ENCODE measurements at regions not wholly inside any gene's neighbourhood (a gene's known extent, or its start where the extent isn't known, plus 50 kb on each side); places are given as distances from the start of the nearest gene placed in this dataset.
A peak's percentile ranks its signal among the peaks of the same experiment; 100 is the strongest.

DNA sequence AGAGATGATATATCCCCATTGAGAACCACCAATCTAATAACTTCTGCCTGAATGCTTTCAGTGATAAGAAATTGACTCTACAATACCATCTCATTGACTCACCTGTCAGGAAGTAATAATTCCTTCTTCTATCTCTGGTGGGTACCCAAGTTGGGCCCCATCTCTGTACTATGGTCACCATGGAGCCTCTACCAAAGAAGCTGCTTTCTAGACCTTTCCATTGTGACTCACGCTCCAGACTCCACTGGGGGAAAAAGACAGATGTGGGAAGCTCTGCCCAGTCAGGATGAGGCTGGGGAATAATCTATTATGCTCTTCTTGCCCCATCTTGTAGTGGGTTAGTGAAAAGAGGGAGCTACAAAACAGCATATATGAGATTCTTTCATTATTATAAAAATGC is 100.4 kb downstream of the COPRS start:
- DNase-seq, result no peak
- no peak for TF ChIP-seq POLR2A (IDR thresholded peaks at IDR 0.05)
- no peak for TF ChIP-seq EP300 (IDR thresholded peaks at IDR 0.05; ENCODE audit: low read depth)
- 79 to 100% methylated on average over 1 of the region's 1 CpG for WGBS, 2 donors (ENCODE audit: low coverage in 1 of 2)
- no peaks in the 10 kb centered on the region for H3K36me3 ChIP-seq
- no peak overlapping the region for H3K4me3 ChIP-seq
- H3K9me3 ChIP-seq, result no peaks in the 10 kb centered on the region
- H3K27ac ChIP-seq, result no peak overlapping the region
- H3K27me3 ChIP-seq, result no peaks in the 10 kb centered on the region
- intact Hi-C loops (cut with DNase I; ENCODE audit: low total_unique reads) (no loop called here), in situ Hi-C loops (cut with MboI; ENCODE audit: low pct_ligation_motif_present in 1 of 4, low pct_unique_long_range_greater_than_20kb in 1 of 4, low sequenced_read_pairs in 3 of 4) (no loop called here)
- H3K4me1 ChIP-seq, result peaks cover 0 to 3% (median 0%) of the 10 kb centered on the region in 4 donors

DNA sequence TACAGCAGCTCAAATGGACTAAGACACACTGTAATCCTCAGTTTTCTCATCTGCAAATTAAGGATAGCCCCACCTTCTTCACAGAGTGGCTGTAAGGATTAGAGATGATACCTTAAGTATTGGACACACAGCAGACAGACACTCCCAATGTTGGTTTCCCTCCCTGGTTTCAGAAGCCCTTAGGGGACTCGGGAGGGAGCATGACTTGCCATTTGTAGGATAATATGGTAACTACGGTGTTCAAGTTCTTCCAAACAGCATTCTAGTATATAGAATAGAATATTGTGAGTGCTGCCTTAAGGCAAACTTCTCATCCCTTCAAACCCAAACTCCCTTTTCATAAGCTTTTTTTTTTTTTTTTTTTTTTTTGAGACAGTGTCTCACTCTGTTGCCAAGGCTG is 101.9 kb downstream of the COPRS start:
- intact Hi-C loops (cut with DNase I; ENCODE audit: low total_unique reads) (no loop called here), in situ Hi-C loops (cut with MboI; ENCODE audit: low pct_ligation_motif_present in 1 of 4, low pct_unique_long_range_greater_than_20kb in 1 of 4, low sequenced_read_pairs in 3 of 4) (no loop called here)
- no peaks in the 10 kb centered on the region for H3K36me3 ChIP-seq
- H3K27me3 ChIP-seq, result no peaks in the 10 kb centered on the region
- TF ChIP-seq POLR2AphosphoS5 (IDR thresholded peaks at IDR 0.05), result no peak
- TF ChIP-seq POLR2A (IDR thresholded peaks at IDR 0.05), result no peak
- TF ChIP-seq, protein P1, sequence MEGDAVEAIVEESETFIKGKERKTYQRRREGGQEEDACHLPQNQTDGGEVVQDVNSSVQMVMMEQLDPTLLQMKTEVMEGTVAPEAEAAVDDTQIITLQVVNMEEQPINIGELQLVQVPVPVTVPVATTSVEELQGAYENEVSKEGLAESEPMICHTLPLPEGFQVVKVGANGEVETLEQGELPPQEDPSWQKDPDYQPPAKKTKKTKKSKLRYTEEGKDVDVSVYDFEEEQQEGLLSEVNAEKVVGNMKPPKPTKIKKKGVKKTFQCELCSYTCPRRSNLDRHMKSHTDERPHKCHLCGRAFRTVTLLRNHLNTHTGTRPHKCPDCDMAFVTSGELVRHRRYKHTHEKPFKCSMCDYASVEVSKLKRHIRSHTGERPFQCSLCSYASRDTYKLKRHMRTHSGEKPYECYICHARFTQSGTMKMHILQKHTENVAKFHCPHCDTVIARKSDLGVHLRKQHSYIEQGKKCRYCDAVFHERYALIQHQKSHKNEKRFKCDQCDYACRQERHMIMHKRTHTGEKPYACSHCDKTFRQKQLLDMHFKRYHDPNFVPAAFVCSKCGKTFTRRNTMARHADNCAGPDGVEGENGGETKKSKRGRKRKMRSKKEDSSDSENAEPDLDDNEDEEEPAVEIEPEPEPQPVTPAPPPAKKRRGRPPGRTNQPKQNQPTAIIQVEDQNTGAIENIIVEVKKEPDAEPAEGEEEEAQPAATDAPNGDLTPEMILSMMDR (IDR thresholded peaks at IDR 0.05), result no peak
- no peak for TF ChIP-seq EP300 (IDR thresholded peaks at IDR 0.05; ENCODE audit: low read depth)
- DNase-seq, result no peak
- 96% methylated on average over 2 of the region's 2 CpGs; no CpG with 5 or more reads in 1 of the 2 donors for WGBS, 2 donors (ENCODE audit: low coverage in 1 of 2)
- no peaks in the 10 kb centered on the region for H3K9me3 ChIP-seq
- H3K27ac ChIP-seq, result no peak overlapping the region
- H3K4me3 ChIP-seq, result no peak overlapping the region
- peaks cover 0 to 11% (median 0%) of the 10 kb centered on the region in 4 donors for H3K4me1 ChIP-seq

DNA sequence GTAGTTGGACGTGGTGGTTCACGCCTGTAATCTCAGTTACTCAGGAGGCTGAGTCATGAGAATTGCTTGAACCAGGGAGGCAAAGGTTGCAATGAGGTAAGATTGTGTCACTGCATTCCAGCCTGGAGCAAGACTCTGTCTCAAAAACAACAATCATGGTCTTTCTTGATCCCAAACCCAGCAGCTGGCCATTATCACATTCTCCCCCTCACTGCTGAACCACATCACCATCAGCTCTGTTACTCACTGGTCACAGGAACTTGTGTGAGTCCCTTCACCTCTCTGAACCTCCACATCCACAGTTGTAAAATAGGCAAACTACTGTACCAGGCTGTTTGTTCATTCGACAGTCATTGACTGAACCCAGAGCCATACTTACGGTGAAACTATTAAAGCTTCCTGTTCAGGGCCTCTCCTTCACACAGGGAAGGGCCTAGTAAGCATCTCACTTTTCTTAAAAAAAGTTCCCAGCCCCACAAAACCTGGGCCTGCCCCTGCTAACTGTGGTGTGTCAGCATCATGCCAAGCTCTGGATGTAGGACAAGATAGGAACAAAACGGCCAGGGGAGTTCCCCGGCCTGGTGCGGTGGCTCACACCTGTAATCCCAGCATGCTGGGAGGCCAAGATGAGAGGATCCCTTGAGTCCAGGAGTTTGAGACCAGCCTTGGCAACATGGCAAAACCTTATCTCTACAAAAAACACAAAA is 104.7 kb downstream of the COPRS start:
- Histone ChIP-seq H3K9me3 (no peaks in the 10 kb centered on the region), H3K27ac (peak overlapping the region in 2 of 4 donors; percentile 24 to 37), H3K36me3 (no peaks in the 10 kb centered on the region), H3K4me3 (no peak overlapping the region), H3K4me1 (peaks cover 0 to 11% (median 0%) of the 10 kb centered on the region in 4 donors), H3K27me3 (no peaks in the 10 kb centered on the region)
- in situ Hi-C loops (cut with MboI; ENCODE audit: low pct_ligation_motif_present in 1 of 4, low pct_unique_long_range_greater_than_20kb in 1 of 4, low sequenced_read_pairs in 3 of 4), result no loop called here
- intact Hi-C loops (cut with DNase I; ENCODE audit: low total_unique reads), result no loop called here
- DNase-seq, result no peak
- TF ChIP-seq EP300 (IDR thresholded peaks at IDR 0.05; ENCODE audit: low read depth), result no peak
- TF ChIP-seq, protein P1 (IDR thresholded peaks at IDR 0.05), result no peak
- TF ChIP-seq POLR2AphosphoS5 (IDR thresholded peaks at IDR 0.05), result no peak
- TF ChIP-seq POLR2A (IDR thresholded peaks at IDR 0.05), result no peak
- WGBS, 2 donors (ENCODE audit: low coverage in 1 of 2), result 70% methylated on average over 7 of the region's 7 CpGs; no CpG with 5 or more reads in 1 of the 2 donors

DNA sequence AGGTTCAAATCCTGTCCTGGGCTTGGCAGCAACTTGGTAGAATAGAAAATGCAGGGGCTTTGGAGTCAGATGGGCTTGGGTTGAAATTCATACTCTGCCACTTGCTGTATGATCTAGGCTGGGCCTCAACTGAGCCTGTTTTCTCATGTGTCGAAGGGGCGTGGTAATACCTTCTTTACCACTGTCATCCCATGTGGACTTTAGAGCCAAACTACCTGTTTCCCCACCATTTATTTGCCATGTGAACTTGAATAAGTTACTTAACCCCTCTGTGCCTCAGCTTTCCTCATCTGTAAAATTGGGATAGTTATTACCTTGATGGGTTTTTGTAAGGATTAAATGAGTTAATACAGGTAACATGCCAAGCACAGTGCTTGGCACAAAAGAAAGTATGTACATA is 106.0 kb downstream of the COPRS start:
- H3K4me3 ChIP-seq, result no peak overlapping the region
- peak in 2 of 3 donors; percentile 29 to 56 for TF ChIP-seq POLR2AphosphoS5 (IDR thresholded peaks at IDR 0.05)
- TF ChIP-seq EP300 (IDR thresholded peaks at IDR 0.05; ENCODE audit: low read depth), result no peak
- WGBS, 2 donors (ENCODE audit: low coverage in 1 of 2), result 58% methylated on average over 2 of the region's 2 CpGs; no CpG with 5 or more reads in 1 of the 2 donors
- peaks cover 0 to 11% (median 0%) of the 10 kb centered on the region in 4 donors for H3K4me1 ChIP-seq
- intact Hi-C loops (cut with DNase I; ENCODE audit: low total_unique reads), result no loop called here
- no peaks in the 10 kb centered on the region for H3K9me3 ChIP-seq
- no peaks in the 10 kb centered on the region for H3K27me3 ChIP-seq
- in situ Hi-C loops (cut with MboI; ENCODE audit: low pct_ligation_motif_present in 1 of 4, low pct_unique_long_range_greater_than_20kb in 1 of 4, low sequenced_read_pairs in 3 of 4), result no loop called here
- H3K36me3 ChIP-seq, result no peaks in the 10 kb centered on the region
- peak overlapping the region in 2 of 4 donors; percentile 17 to 53 for H3K27ac ChIP-seq
- DNase-seq, result peak; percentile 41

DNA sequence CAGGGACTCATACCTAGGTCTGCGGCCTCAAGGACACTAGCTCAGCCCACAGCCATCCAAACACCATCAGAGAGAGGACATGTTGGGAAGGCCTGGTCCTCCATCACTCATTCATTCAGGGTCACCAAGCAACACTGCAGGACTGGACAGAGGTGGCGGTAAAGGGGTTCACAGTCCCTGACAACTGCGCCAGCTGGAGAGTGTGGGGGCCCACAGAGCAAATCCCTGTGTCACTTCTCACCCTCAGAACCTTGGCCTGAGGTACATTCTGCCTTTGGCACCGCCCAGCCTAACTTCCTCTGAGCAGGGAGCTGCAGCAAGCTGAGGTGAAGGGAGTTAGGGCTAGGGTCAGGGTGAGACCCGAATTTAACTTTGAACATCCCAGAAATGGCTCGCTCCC is 106.5 kb downstream of the COPRS start:
- no peak overlapping the region for H3K4me3 ChIP-seq
- no peak for TF ChIP-seq EP300 (IDR thresholded peaks at IDR 0.05; ENCODE audit: low read depth)
- TF ChIP-seq POLR2A (IDR thresholded peaks at IDR 0.05), result no peak
- TF ChIP-seq, protein P1 (IDR thresholded peaks at IDR 0.05), result no peak
- no peak for TF ChIP-seq POLR2AphosphoS5 (IDR thresholded peaks at IDR 0.05)
- H3K9me3 ChIP-seq, result no peaks in the 10 kb centered on the region
- no peaks in the 10 kb centered on the region for H3K27me3 ChIP-seq
- peaks cover 0 to 11% (median 0%) of the 10 kb centered on the region in 4 donors for H3K4me1 ChIP-seq
- intact Hi-C loops (cut with DNase I; ENCODE audit: low total_unique reads), result no loop called here
- 87% methylated on average over 6 of the region's 6 CpGs; no CpG with 5 or more reads in 1 of the 2 donors for WGBS, 2 donors (ENCODE audit: low coverage in 1 of 2)
- H3K27ac ChIP-seq, result peak overlapping the region in 2 of 4 donors; percentile 17 to 53
- DNase-seq, result no peak
- H3K36me3 ChIP-seq, result no peaks in the 10 kb centered on the region
- in situ Hi-C loops (cut with MboI; ENCODE audit: low pct_ligation_motif_present in 1 of 4, low pct_unique_long_range_greater_than_20kb in 1 of 4, low sequenced_read_pairs in 3 of 4), result no loop called here
